ENCODE measurements at regions not wholly inside any gene's neighbourhood (a gene's known extent, or its start where the extent isn't known, plus 50 kb on each side); places are given as distances from the start of the nearest gene placed in this dataset.

GRCh38 chr10:117931078-117931477, 115.7 kb downstream of the RAB11FIP2 start:
- no peak for DNase-seq
- H3K27me3 ChIP-seq (ENCODE audit: control insufficient read depth, insufficient read depth, low read length) = no peaks in the 10 kb centered on the region
- 80% methylated on average over 1 of the region's 2 CpGs for WGBS (ENCODE audit: insufficient coverage, low lambda C conversion rate)
- no peaks in the 10 kb centered on the region for H3K9me3 ChIP-seq (ENCODE audit: control insufficient read depth, low read depth, low read length)
- H3K36me3 ChIP-seq (ENCODE audit: control insufficient read depth, insufficient read depth, low read length) = no peaks in the 10 kb centered on the region
- H3K4me1 ChIP-seq (ENCODE audit: control insufficient read depth, insufficient read depth, low read length) = no peaks in the 10 kb centered on the region
- H3K4me3 ChIP-seq (ENCODE audit: low read length) = no peak overlapping the region
- H3K27ac ChIP-seq (ENCODE audit: low read length) = no peak overlapping the region

- Histone ChIP-seq H3K27ac (ENCODE audit: low read length) (no peak overlapping the region), H3K27me3 (ENCODE audit: control insufficient read depth, insufficient read depth, low read length) (no peaks in the 10 kb centered on the region), H3K9me3 (ENCODE audit: control insufficient read depth, low read depth, low read length) (no peaks in the 10 kb centered on the region), H3K4me1 (ENCODE audit: control insufficient read depth, insufficient read depth, low read length) (no peaks in the 10 kb centered on the region), H3K4me3 (ENCODE audit: low read length) (no peak overlapping the region), H3K36me3 (ENCODE audit: control insufficient read depth, insufficient read depth, low read length) (no peaks in the 10 kb centered on the region)
- WGBS (ENCODE audit: insufficient coverage, low lambda C conversion rate) = no CpG with 5 or more reads among the region's 3 CpGs
- DNase-seq = no peak
Measured at GRCh38 chr10:117933036-117933435, 113.7 kb downstream of the RAB11FIP2 start.

DNA sequence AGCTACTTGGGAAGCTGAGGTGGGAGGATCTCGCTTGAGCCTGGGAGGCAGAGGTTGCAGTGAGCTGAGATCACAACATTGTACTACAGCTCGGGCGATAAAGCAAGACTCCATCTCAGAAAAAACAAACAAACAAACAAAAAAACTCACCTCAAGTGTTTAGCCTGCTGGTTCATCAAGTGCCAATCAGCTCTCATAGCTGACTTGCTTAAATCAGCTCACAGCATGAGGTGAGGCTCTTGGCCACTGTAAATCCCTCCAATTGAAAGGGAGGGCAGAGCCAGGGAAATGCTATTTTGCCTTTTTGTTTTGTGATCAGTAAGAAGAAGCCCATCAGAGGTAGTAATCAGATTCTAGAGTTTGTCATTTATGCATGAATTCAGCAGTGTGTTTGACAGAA, 112.3 kb downstream of the RAB11FIP2 start:
- Histone ChIP-seq H3K4me1 (ENCODE audit: control insufficient read depth, insufficient read depth, low read length) (no peaks in the 10 kb centered on the region), H3K9me3 (ENCODE audit: control insufficient read depth, low read depth, low read length) (no peaks in the 10 kb centered on the region), H3K4me3 (ENCODE audit: low read length) (no peak overlapping the region), H3K27ac (ENCODE audit: low read length) (no peak overlapping the region), H3K27me3 (ENCODE audit: control insufficient read depth, insufficient read depth, low read length) (no peaks in the 10 kb centered on the region), H3K36me3 (ENCODE audit: control insufficient read depth, insufficient read depth, low read length) (no peaks in the 10 kb centered on the region)
- WGBS (ENCODE audit: insufficient coverage, low lambda C conversion rate) = no CpG with 5 or more reads among the region's 3 CpGs
- DNase-seq = no peak

GRCh38 chr10:117936141-117936540, 110.6 kb downstream of the RAB11FIP2 start:
- H3K36me3 ChIP-seq (ENCODE audit: control insufficient read depth, insufficient read depth, low read length) = no peaks in the 10 kb centered on the region
- no peaks in the 10 kb centered on the region for H3K9me3 ChIP-seq (ENCODE audit: control insufficient read depth, low read depth, low read length)
- H3K4me3 ChIP-seq (ENCODE audit: low read length) = no peak overlapping the region
- DNase-seq = peak; percentile 12 to 26
- WGBS (ENCODE audit: insufficient coverage, low lambda C conversion rate) = 60% methylated on average over 1 of the region's 9 CpGs
- H3K27ac ChIP-seq (ENCODE audit: low read length) = no peak overlapping the region
- no peaks in the 10 kb centered on the region for H3K27me3 ChIP-seq (ENCODE audit: control insufficient read depth, insufficient read depth, low read length)
- H3K4me1 ChIP-seq (ENCODE audit: control insufficient read depth, insufficient read depth, low read length) = no peaks in the 10 kb centered on the region

GRCh38 chr10:117936566-117936965, 110.2 kb downstream of the RAB11FIP2 start:
- Histone ChIP-seq H3K9me3 (ENCODE audit: control insufficient read depth, low read depth, low read length) (no peaks in the 10 kb centered on the region), H3K27ac (ENCODE audit: low read length) (no peak overlapping the region), H3K36me3 (ENCODE audit: control insufficient read depth, insufficient read depth, low read length) (no peaks in the 10 kb centered on the region), H3K27me3 (ENCODE audit: control insufficient read depth, insufficient read depth, low read length) (no peaks in the 10 kb centered on the region), H3K4me1 (ENCODE audit: control insufficient read depth, insufficient read depth, low read length) (no peaks in the 10 kb centered on the region), H3K4me3 (ENCODE audit: low read length) (no peak overlapping the region)
- no CpG with 5 or more reads among the region's 4 CpGs for WGBS (ENCODE audit: insufficient coverage, low lambda C conversion rate)
- DNase-seq = no peak

GRCh38 chr10:117936976-117937375, 109.8 kb downstream of the RAB11FIP2 start:
- no CpG with 5 or more reads among the region's 3 CpGs for WGBS (ENCODE audit: insufficient coverage, low lambda C conversion rate)
- no peak for DNase-seq
- no peaks in the 10 kb centered on the region for H3K9me3 ChIP-seq (ENCODE audit: control insufficient read depth, low read depth, low read length)
- no peak overlapping the region for H3K27ac ChIP-seq (ENCODE audit: low read length)
- no peaks in the 10 kb centered on the region for H3K27me3 ChIP-seq (ENCODE audit: control insufficient read depth, insufficient read depth, low read length)
- no peaks in the 10 kb centered on the region for H3K4me1 ChIP-seq (ENCODE audit: control insufficient read depth, insufficient read depth, low read length)
- H3K4me3 ChIP-seq (ENCODE audit: low read length) = no peak overlapping the region
- H3K36me3 ChIP-seq (ENCODE audit: control insufficient read depth, insufficient read depth, low read length) = no peaks in the 10 kb centered on the region

DNA sequence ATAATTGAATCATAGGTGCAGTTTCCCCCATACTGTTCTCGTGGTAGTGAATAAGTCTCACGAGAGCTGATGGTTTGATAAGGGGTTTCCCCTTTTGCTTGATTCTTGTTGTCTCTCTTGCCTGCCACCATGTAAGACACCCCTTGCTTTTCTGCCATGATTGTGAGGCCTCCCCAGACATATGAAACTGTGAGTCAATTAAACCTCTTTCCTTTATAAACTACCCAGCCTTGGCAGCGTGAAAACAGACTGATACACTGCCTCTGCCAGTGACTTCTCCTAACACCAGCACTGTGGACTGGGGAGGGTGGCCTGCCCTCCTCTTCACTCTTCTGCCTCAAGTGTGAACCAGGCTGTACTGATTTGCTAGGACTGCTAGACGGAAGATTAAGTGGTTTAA, 108.6 kb downstream of the RAB11FIP2 start:
- Histone ChIP-seq H3K27ac (ENCODE audit: low read length) (no peak overlapping the region), H3K36me3 (ENCODE audit: control insufficient read depth, insufficient read depth, low read length) (no peaks in the 10 kb centered on the region), H3K4me3 (ENCODE audit: low read length) (no peak overlapping the region), H3K4me1 (ENCODE audit: control insufficient read depth, insufficient read depth, low read length) (no peaks in the 10 kb centered on the region), H3K9me3 (ENCODE audit: control insufficient read depth, low read depth, low read length) (no peaks in the 10 kb centered on the region), H3K27me3 (ENCODE audit: control insufficient read depth, insufficient read depth, low read length) (no peaks in the 10 kb centered on the region)
- WGBS (ENCODE audit: insufficient coverage, low lambda C conversion rate) = no CpG with 5 or more reads among the region's 4 CpGs
- no peak for DNase-seq

- WGBS (ENCODE audit: insufficient coverage, low lambda C conversion rate) = 93% methylated on average over 2 of the region's 4 CpGs
- no peaks in the 10 kb centered on the region for H3K27me3 ChIP-seq (ENCODE audit: control insufficient read depth, insufficient read depth, low read length)
- no peaks in the 10 kb centered on the region for H3K36me3 ChIP-seq (ENCODE audit: control insufficient read depth, insufficient read depth, low read length)
- H3K4me1 ChIP-seq (ENCODE audit: control insufficient read depth, insufficient read depth, low read length) = no peaks in the 10 kb centered on the region
- no peaks in the 10 kb centered on the region for H3K9me3 ChIP-seq (ENCODE audit: control insufficient read depth, low read depth, low read length)
- no peak for DNase-seq
- no peak overlapping the region for H3K4me3 ChIP-seq (ENCODE audit: low read length)
- H3K27ac ChIP-seq (ENCODE audit: low read length) = no peak overlapping the region
Measured at GRCh38 chr10:117942226-117942625, 104.5 kb downstream of the RAB11FIP2 start.

- Histone ChIP-seq H3K27ac (ENCODE audit: low read length) (no peak overlapping the region), H3K9me3 (ENCODE audit: control insufficient read depth, low read depth, low read length) (no peaks in the 10 kb centered on the region), H3K27me3 (ENCODE audit: control insufficient read depth, insufficient read depth, low read length) (no peaks in the 10 kb centered on the region), H3K4me1 (ENCODE audit: control insufficient read depth, insufficient read depth, low read length) (no peaks in the 10 kb centered on the region), H3K4me3 (ENCODE audit: low read length) (no peak overlapping the region), H3K36me3 (ENCODE audit: control insufficient read depth, insufficient read depth, low read length) (no peaks in the 10 kb centered on the region)
- no peak for DNase-seq
- WGBS (ENCODE audit: insufficient coverage, low lambda C conversion rate) = no CpG with 5 or more reads among the region's 2 CpGs
Measured at GRCh38 chr10:117944676-117945447, 101.9 kb downstream of the RAB11FIP2 start.

GRCh38 chr10:117945651-117946050, 101.1 kb downstream of the RAB11FIP2 start:
- Histone ChIP-seq H3K27ac (ENCODE audit: low read length) (no peak overlapping the region), H3K27me3 (ENCODE audit: control insufficient read depth, insufficient read depth, low read length) (no peaks in the 10 kb centered on the region), H3K4me1 (ENCODE audit: control insufficient read depth, insufficient read depth, low read length) (no peaks in the 10 kb centered on the region), H3K9me3 (ENCODE audit: control insufficient read depth, low read depth, low read length) (no peaks in the 10 kb centered on the region), H3K4me3 (ENCODE audit: low read length) (no peak overlapping the region), H3K36me3 (ENCODE audit: control insufficient read depth, insufficient read depth, low read length) (no peaks in the 10 kb centered on the region)
- peak; percentile 5 to 28 for DNase-seq
- no CpG with 5 or more reads among the region's 5 CpGs for WGBS (ENCODE audit: insufficient coverage, low lambda C conversion rate)

DNA sequence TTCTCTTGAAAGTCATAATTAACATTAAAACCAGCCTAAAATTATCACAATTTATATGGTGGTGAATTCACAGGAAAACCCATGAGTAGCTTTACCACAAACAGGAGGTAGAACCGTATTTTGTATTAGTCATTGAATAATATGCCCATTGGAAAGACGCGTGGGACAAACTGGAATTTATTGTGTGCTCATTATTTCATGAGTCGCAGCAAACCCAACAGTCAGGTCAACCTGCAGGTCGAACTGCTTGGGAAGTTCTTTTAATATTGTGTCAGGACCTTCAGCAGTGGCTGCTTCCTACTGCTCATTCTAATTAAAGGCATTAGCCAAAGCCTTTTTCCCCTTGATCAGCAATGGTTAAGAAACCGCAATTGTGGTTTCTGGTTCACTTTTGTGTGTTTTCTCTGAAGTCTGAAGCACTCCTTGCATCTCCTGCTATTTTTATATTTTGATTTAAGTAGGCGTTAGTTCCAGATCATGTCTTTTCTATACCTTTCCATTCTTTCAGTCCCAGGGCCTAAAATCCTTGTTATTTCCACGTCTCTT, 100.1 kb downstream of the RAB11FIP2 start:
- no peak overlapping the region for H3K27ac ChIP-seq (ENCODE audit: low read length)
- DNase-seq = no peak
- 91% methylated on average over 5 of the region's 8 CpGs for WGBS (ENCODE audit: insufficient coverage, low lambda C conversion rate)
- no peaks in the 10 kb centered on the region for H3K27me3 ChIP-seq (ENCODE audit: control insufficient read depth, insufficient read depth, low read length)
- H3K4me1 ChIP-seq (ENCODE audit: control insufficient read depth, insufficient read depth, low read length) = no peaks in the 10 kb centered on the region
- H3K36me3 ChIP-seq (ENCODE audit: control insufficient read depth, insufficient read depth, low read length) = no peaks in the 10 kb centered on the region
- no peaks in the 10 kb centered on the region for H3K9me3 ChIP-seq (ENCODE audit: control insufficient read depth, low read depth, low read length)
- no peak overlapping the region for H3K4me3 ChIP-seq (ENCODE audit: low read length)
